H9 (cell line): ENCODE measurements at regions not wholly inside any gene's neighbourhood (a gene's known extent, or its start where the extent isn't known, plus 50 kb on each side); places are given as distances from the start of the nearest gene placed in this dataset.
"Not testable (repeated sequence)": the region's sequence is repeated elsewhere in the genome, so short reads cannot be mapped to it uniquely, and the experiment has no call there.

Experiments
- DNase-seq: peaks from one replicate; pipeline ENCODE4 v3.0.0-alpha.2; 2017
- H2AFZ ChIP-seq: one replicate; pipeline ENCODE4 v1.6.1; 2013; ENCODE audit warnings: mild to moderate bottlenecking, low read length, control low read depth, moderate library complexity
- H2AK5ac ChIP-seq: 2 replicates; pipeline ENCODE4 v1.6.1; 2013; ENCODE audit warnings: low read length, control low read depth, mixed read lengths; ENCODE audit not compliant: insufficient read length
- H2BK120ac ChIP-seq: one replicate; pipeline ENCODE4 v1.6.1; 2013; ENCODE audit warnings: low read depth, mild to moderate bottlenecking, low read length, control low read depth, inconsistent platforms; ENCODE audit not compliant: poor library complexity, severe bottlenecking
- H2BK12ac ChIP-seq: 2 replicates; pipeline ENCODE4 v1.6.1; 2013; ENCODE audit warnings: low read length, control low read depth, mixed read lengths, low read depth; ENCODE audit not compliant: insufficient read length
- H2BK15ac ChIP-seq: 2 replicates; pipeline ENCODE4 v1.6.1; 2013; ENCODE audit warnings: low read depth, low read length, control low read depth
- H2BK20ac ChIP-seq: one replicate; pipeline ENCODE4 v1.6.1; 2013; ENCODE audit warnings: low read depth, mild to moderate bottlenecking, low read length, control low read depth, inconsistent platforms; ENCODE audit not compliant: poor library complexity, severe bottlenecking
- H2BK5ac ChIP-seq: 2 replicates; pipeline ENCODE4 v1.6.1; 2013; ENCODE audit warnings: low read length, control low read depth, mixed read lengths; ENCODE audit not compliant: insufficient read length
- H3K14ac ChIP-seq: 2 replicates; pipeline ENCODE4 v1.6.1; 2013; ENCODE audit warnings: low read length, control low read depth; ENCODE audit not compliant: insufficient read depth
- H3K18ac ChIP-seq: 2 replicates; pipeline ENCODE4 v1.6.1; 2013; ENCODE audit warnings: low read depth, mild to moderate bottlenecking, mixed read lengths, low read length, control low read depth; ENCODE audit not compliant: insufficient read length
- H3K23ac ChIP-seq: 2 replicates; pipeline ENCODE4 v1.6.1; 2013; ENCODE audit warnings: low read length, control low read depth, mixed read lengths, low read depth; ENCODE audit not compliant: insufficient read length
- H3K23me2 ChIP-seq: 2 replicates; pipeline ENCODE4 v1.6.1; 2013; ENCODE audit warnings: low read depth, mild to moderate bottlenecking, mixed read lengths, low read length, control low read depth; ENCODE audit not compliant: insufficient read length, poor library complexity, severe bottlenecking
- H3K27ac ChIP-seq: 2 replicates; pipeline ENCODE4 v1.5.1; 2013; ENCODE audit warnings: low read length, control low read depth, mixed read lengths, low read depth; ENCODE audit not compliant: insufficient read length
- H3K27me3 ChIP-seq: 2 replicates; pipeline ENCODE4 v1.6.1; 2013; ENCODE audit warnings: low read length, control low read depth, inconsistent platforms; ENCODE audit not compliant: insufficient read depth
- H3K4ac ChIP-seq: 2 replicates; pipeline ENCODE4 v1.6.1; 2013; ENCODE audit warnings: low read depth, mild to moderate bottlenecking, control low read depth, inconsistent platforms, low read length, moderate library complexity
- H3K4me1 ChIP-seq: 2 replicates; pipeline ENCODE4 v1.6.1; 2013; ENCODE audit warnings: low read length, control low read depth, inconsistent platforms; ENCODE audit not compliant: insufficient read depth
- H3K4me2 ChIP-seq: 2 replicates; pipeline ENCODE4 v1.6.1; 2013; ENCODE audit warnings: low read length, control low read depth, mixed read lengths; ENCODE audit not compliant: insufficient read length, insufficient read depth
- H3K56ac ChIP-seq: 2 replicates; pipeline ENCODE4 v1.6.1; 2013; ENCODE audit warnings: low read depth, mild to moderate bottlenecking, mixed read lengths, low read length, control low read depth; ENCODE audit not compliant: insufficient read length
- H3K79me1 ChIP-seq: 2 replicates; pipeline ENCODE4 v1.6.1; 2013; ENCODE audit warnings: low read depth, mild to moderate bottlenecking, moderate library complexity, low read length, control low read depth, inconsistent platforms; ENCODE audit not compliant: insufficient read depth, poor library complexity, severe bottlenecking
- H3K79me2 ChIP-seq: 2 replicates; pipeline ENCODE4 v1.6.1; 2013; ENCODE audit warnings: low read length, control low read depth, inconsistent platforms; ENCODE audit not compliant: insufficient read depth
- H3K9ac ChIP-seq: 2 replicates; pipeline ENCODE4 v1.6.1; 2013; ENCODE audit warnings: low read length, control low read depth, mixed read lengths; ENCODE audit not compliant: insufficient read length; ENCODE audit errors: extremely low read depth
- H3K9me3 ChIP-seq: one replicate; pipeline ENCODE4 v1.6.1; 2013; ENCODE audit warnings: low read depth, low read length, inconsistent platforms; ENCODE audit not compliant: control insufficient read depth
- H3T11ph ChIP-seq: one replicate; pipeline ENCODE4 v1.6.1; 2013; ENCODE audit warnings: mild to moderate bottlenecking, low read length, control low read depth, inconsistent platforms
- H4K20me1 ChIP-seq: one replicate; pipeline ENCODE4 v1.6.1; 2013; ENCODE audit not compliant: control insufficient read depth, insufficient read length, insufficient read depth
- H4K5ac ChIP-seq: 2 replicates; pipeline ENCODE4 v1.6.1; 2013; ENCODE audit warnings: low read depth, mild to moderate bottlenecking, mixed read lengths, low read length, control low read depth; ENCODE audit not compliant: insufficient read length
- H4K8ac ChIP-seq: replicated peaks from 2 replicates; pipeline ENCODE4 v1.6.1; 2013; ENCODE audit warnings: low read length, control low read depth, mixed read lengths, low read depth; ENCODE audit not compliant: insufficient read length
- H4K91ac ChIP-seq: 2 replicates; pipeline ENCODE4 v1.6.1; 2013; ENCODE audit warnings: low read depth, mild to moderate bottlenecking, moderate library complexity, mixed read lengths, low read length, control low read depth; ENCODE audit not compliant: insufficient read length
- H3K27ac Mint-ChIP-seq, 3 experiments: 2 replicates in 2 of 3; 3 replicates in 1 of 3; pipeline ENCODE4 v1.8.0; 2020 to 2021; ENCODE audit warnings: mixed read lengths in 3 of 3, mild to moderate bottlenecking in 1 of 3, moderate library complexity in 1 of 3
- H3K27me3 Mint-ChIP-seq: 2 replicates; pipeline ENCODE4 v1.8.0; 2021; ENCODE audit warnings: low read depth, mild to moderate bottlenecking, moderate library complexity, mixed read lengths
- H3K36me3 Mint-ChIP-seq, 3 experiments: 2 replicates in 2 of 3; 3 replicates in 1 of 3; pipeline ENCODE4 v1.8.0; 2020 to 2021; ENCODE audit warnings: low read depth in 3 of 3, mixed read lengths in 3 of 3; ENCODE audit not compliant: insufficient read depth in 1 of 3
- H3K4me1 Mint-ChIP-seq, 2 experiments: 2 replicates each; pipeline ENCODE4 v1.8.0; 2020; ENCODE audit warnings: mixed read lengths in 2 of 2
- H3K4me3 Mint-ChIP-seq, 2 experiments: 2 replicates in 1 of 2; 3 replicates in 1 of 2; pipeline ENCODE4 v1.8.0; 2020 to 2021; ENCODE audit warnings: mild to moderate bottlenecking in 2 of 2, mixed read lengths in 2 of 2, moderate library complexity in 1 of 2
- H3K9me3 Mint-ChIP-seq, 2 experiments: 2 replicates in 1 of 2; 3 replicates in 1 of 2; pipeline ENCODE4 v1.8.0; 2020; ENCODE audit warnings: mild to moderate bottlenecking in 2 of 2, mixed read lengths in 2 of 2, moderate library complexity in 1 of 2
- CTCF ChIP-seq: fragments of 200-600 bp; sonication (generic); conservative IDR thresholded peaks from 3 replicates; pipeline ENCODE4 v1.8.0; 2021; ENCODE audit warnings: antibody characterized with exemption, mild to moderate bottlenecking
- WGBS: extraction: QIAGEN DNeasy Blood & Tissue Kit; methylation state at CpG from one replicate; pipeline ENCODE4 v1.1.7; 2013; ENCODE audit warnings: missing lambda C conversion rate, low lambda C conversion rate, mixed read lengths; ENCODE audit not compliant: insufficient read length; ENCODE audit errors: extremely low coverage; 5-methylcytosine and 5-hydroxymethylcytosine counted together

DNA sequence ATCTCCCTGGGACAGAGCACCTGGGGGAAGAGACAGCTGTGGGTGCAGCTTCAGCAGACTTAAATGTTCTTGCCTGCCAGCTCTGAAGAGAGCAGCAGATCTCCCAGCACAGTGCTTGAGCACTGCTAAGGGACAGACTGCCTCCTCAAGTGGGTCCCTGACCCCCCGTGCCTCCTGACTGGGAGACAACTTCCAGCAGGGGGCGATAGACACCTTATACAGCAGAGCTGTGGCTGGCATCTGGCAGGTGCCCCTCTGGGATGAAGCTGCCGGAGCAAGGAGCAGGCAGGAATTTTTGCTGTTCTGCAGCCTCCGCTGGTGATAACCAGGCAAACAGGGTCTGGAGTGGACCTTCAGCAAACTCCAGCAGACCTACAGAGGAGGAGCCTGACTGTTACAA is 541.7 kb upstream of the PITX2 start:
- H3K27me3 Mint-ChIP-seq = peaks cover 29% of the 10 kb centered on the region
- peaks cover 18 to 33% of the 10 kb centered on the region in 2 experiments for H3K9me3 Mint-ChIP-seq
- H3K4me3 Mint-ChIP-seq, H3K4me1 ChIP-seq, H4K5ac ChIP-seq, H4K8ac ChIP-seq, H3T11ph ChIP-seq, H2BK120ac ChIP-seq, H2BK20ac ChIP-seq, H3K56ac ChIP-seq, H4K20me1 ChIP-seq, H3K27ac ChIP-seq, H3K27me3 ChIP-seq, H2BK15ac ChIP-seq, H2BK12ac ChIP-seq, H3K23me2 ChIP-seq, H3K4me2 ChIP-seq, H3K79me2 ChIP-seq, H3K18ac ChIP-seq, H3K9me3 ChIP-seq, H3K14ac ChIP-seq, H3K27ac Mint-ChIP-seq, H2AK5ac ChIP-seq, H3K4ac ChIP-seq, H2BK5ac ChIP-seq, H3K79me1 ChIP-seq, H3K36me3 Mint-ChIP-seq, H4K91ac ChIP-seq, H3K23ac ChIP-seq, H2AFZ ChIP-seq, H3K9ac ChIP-seq, H3K4me1 Mint-ChIP-seq: not testable (repeated sequence)
- peak; percentile 71 for TF ChIP-seq CTCF
- peak; percentile 66 for DNase-seq
- WGBS = no CpG with 5 or more reads among the region's 4 CpGs
